SH-SY5Y (cell line): ENCODE measurements at regions not wholly inside any gene's neighbourhood (a gene's known extent, or its start where the extent isn't known, plus 50 kb on each side); places are given as distances from the start of the nearest gene placed in this dataset.

Experiments used
- GATA2 ChIP-seq: IDR thresholded peaks from 2 replicates; pipeline ENCODE4 v1.6.1; 2011; ENCODE audit warnings: mild to moderate bottlenecking, low read depth, low read length
- GATA3 ChIP-seq: IDR thresholded peaks from 2 replicates; pipeline ENCODE4 v1.6.1; 2011; ENCODE audit warnings: low read depth, mild to moderate bottlenecking, low read length, moderate library complexity

- TF ChIP-seq GATA2 = no peak
- TF ChIP-seq GATA3 = no peak
Observed at GRCh38 chr21:45338311-45339017, 50.8 kb upstream of the POFUT2 start.
